Stimulated activated CD4-positive, alpha-beta T cell treated with anti-CD3 and anti-CD28 coated beads, Interleukin-4, amount 100 ng/mL, for 24 hours (primary cell): ENCODE measurements at regions not wholly inside any gene's neighbourhood (a gene's known extent, or its start where the extent isn't known, plus 50 kb on each side); places are given as distances from the start of the nearest gene placed in this dataset.

Source experiments
- DNase-seq: peaks from one replicate; pipeline ENCODE4 v3.0.0-alpha.2; 2020

GRCh38 chr5:117255211-117256027 is 680.8 kb upstream of the SEMA6A start:
- no peak for DNase-seq

GRCh38 chr5:117252566-117252965 is 677.9 kb upstream of the SEMA6A start:
- DNase-seq, result no peak

- no peak for DNase-seq
Observed at GRCh38 chr5:117249086-117249815, 674.6 kb upstream of the SEMA6A start.

DNA sequence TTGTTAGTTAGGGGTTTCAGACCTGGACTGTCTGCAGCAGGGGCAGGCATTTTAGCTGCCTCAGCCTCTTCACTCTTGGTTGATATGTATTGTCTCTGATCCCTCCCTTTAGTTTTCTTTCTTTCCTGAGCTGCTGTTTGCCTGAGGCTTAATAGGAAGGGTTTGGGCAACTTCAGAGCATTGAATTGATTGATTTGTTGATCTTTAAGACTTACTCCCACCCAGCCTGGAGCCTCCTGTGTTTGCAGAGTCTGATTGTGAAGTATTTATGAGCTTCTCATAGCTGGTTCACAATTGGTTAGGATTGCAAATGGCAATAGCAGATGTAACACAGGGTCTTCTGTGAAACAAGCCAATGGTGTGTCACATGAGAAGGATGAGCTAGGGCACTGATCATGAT is 671.8 kb upstream of the SEMA6A start:
- DNase-seq, result no peak

DNA sequence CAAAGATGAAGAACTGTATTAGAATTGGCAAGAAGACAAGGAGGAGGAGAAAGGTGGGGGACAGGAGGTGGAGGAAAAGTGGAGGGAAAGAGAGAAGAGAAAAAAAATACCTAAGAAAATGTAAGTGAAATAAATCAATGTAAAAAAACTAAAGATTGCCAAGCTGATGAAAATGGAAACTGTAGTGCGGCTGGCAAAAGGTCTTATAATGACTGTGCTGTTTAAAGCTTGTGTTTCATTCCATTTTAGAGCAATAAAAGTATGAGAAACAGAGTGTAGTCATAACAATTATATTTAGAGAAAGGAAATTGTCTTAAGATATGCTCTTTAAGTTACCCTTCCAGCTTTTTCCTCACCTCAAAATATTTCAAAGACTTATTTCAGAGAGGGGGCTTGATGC is 670.5 kb upstream of the SEMA6A start:
- no peak for DNase-seq

GRCh38 chr5:117242028-117242427 is 667.4 kb upstream of the SEMA6A start:
- DNase-seq, result no peak

- DNase-seq, result no peak
Observed at GRCh38 chr5:117236941-117237340, 662.3 kb upstream of the SEMA6A start.

DNA sequence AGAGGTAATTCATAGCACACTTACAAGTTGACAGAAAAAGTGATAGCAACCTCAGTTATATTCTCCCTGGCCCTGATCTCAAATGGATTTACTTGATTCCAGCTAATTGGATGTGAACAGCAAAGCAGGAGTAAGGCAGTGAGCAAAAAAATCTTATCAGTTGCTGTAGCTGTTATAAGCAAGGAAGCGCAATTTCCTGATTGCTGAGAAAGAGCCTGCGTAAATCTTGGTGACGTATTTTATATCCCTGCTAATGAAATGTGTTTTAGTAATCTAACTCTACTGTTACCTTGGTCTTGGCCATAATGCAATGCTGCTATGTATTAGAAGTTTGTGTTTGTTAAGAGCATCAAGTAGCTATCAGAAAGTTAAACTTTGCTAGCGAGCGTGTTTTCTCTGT is 661.2 kb upstream of the SEMA6A start:
- DNase-seq, result no peak

GRCh38 chr5:117230375-117230774 is 655.8 kb upstream of the SEMA6A start:
- DNase-seq, result no peak

GRCh38 chr5:117220730-117221129 is 646.1 kb upstream of the SEMA6A start:
- DNase-seq, result no peak

DNA sequence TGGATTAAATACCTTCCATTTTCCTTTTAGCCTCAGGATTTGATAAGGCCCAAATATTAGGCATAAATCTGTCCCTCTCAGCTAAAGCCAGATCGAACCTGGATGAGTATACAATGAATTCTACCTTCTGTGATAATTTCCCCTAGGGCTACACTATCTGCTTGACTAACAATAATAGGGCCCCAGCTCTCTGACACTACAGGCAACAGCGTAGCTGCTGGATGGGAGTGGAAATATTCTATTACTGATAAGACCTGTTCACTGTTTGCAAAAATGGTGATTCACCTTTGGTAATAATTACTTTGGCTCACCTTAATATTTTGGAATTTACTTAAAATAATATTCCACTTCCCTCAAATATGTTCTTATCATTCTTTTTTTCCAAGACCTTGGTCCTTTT is 644.2 kb upstream of the SEMA6A start:
- no peak for DNase-seq

- DNase-seq, result no peak
Observed at GRCh38 chr5:117212866-117213265, 638.2 kb upstream of the SEMA6A start.

DNA sequence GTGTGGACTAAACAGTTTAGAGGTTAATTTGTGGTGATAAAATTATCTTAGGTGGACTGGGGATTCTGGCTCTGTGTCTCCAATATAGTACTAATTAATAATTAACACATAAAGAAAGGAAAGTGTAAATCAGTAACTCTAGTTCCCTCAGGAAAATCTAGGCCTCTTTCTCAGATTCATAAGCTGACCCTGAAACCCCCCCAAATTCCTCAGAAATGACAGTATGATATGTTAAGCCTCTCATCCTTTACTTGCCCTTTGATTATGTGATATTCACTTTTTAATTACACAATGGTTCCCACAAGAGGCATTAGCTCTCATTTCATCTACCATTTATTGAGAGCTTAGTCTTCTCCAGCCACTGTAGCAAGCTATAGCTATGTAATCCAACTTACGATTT is 636.2 kb upstream of the SEMA6A start:
- no peak for DNase-seq

DNA sequence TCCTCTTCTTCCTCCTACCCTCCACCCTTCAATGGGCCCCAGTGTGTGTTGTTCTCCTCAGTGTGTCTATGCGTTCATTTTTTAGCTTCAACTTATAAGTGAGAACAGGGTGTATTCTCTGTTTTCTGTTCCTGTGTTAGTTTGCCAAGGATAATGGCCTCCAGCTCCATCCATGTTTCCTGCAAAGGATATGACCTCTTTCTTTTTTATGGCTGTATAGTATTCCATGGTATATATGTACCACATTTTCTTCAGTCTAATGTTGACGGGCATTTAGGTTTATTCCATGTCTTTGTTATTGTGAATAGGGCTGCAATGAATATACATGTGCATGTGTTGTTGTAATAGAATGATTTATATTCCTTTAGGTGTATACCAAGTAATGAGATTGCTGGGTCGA is 634.9 kb upstream of the SEMA6A start:
- no peak for DNase-seq

- no peak for DNase-seq
Observed at GRCh38 chr5:117207088-117207668, 632.6 kb upstream of the SEMA6A start.

- no peak for DNase-seq
Observed at GRCh38 chr5:117205894-117206293, 631.3 kb upstream of the SEMA6A start.

- DNase-seq, result no peak
Observed at GRCh38 chr5:117204926-117205869, 630.6 kb upstream of the SEMA6A start.

DNA sequence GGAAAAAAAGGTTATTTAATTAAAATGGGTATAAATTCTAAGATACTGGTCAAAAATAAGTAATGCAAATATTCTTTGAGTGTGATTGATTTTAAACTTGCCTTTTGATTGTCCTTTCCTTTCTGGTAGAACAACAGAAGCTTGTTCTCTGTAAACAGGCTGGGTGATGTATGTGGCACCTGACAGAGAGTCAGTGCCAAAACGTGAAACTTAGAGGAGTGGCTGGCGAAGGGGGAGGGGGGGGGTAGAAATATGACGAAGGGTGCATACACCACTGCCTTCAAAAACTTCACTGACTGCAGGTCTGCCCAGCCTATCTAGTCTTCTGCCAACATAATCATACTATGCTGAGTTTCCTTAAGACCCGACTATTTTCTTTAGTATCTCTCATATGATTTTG is 629.8 kb upstream of the SEMA6A start:
- DNase-seq, result no peak

- DNase-seq, result no peak
Observed at GRCh38 chr5:117203584-117203983, 629.0 kb upstream of the SEMA6A start.

DNA sequence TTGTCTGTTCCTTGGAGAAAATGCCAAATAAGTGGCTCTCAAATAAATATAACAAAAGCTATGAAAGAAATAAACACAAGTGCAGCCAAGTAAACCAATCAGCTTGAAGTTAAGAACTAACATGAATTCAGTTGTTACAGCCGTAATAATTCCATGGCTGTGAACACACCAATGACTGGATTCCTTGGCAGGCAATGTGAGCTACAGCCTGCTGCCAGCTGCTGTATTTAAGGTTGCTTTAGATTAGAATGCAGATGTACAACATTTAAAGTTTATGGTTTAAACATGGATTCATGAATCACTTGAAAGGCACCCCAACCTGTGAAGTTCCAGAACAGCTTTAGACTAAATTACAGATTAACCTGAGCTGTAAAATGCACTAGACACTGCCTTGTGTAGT is 626.4 kb upstream of the SEMA6A start:
- DNase-seq, result no peak

DNA sequence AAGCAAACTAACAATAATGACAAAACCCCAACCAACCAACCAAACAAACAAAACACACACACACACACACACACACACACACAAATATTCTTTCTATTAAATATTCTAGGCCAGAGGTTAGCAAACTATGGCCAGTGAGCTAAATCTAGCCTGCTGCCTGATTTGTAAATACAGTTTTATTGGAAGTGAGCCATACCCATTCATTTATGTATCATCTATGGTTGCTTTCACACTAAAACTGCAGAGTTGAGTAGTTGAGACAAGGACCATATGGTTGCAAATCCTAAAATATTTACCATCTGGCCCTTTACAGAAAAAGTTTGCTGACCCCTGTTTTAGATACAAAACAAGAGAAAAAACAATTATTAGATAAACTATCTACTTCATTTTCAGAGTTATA is 620.5 kb upstream of the SEMA6A start:
- DNase-seq, result no peak

DNA sequence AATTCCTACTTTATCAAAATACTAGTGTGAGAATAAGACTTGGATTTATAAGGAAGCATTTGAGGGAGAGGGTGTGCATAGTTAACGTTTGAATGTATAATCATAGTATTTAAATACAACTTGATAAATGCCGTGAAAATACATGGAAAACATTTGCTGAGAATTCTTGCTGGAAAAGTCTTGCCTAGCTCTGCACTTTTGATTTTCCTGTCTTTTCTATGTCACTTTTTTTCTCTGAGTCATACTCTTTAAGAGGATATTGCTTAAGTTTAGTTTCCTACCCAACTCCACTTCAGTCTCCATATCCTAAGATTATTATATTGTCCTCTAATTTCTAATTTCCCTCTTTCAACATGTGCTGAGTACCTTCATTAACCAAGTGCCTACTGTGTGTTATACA is 616.6 kb upstream of the SEMA6A start:
- DNase-seq, result no peak

GRCh38 chr5:117189784-117190183 is 615.2 kb upstream of the SEMA6A start:
- no peak for DNase-seq
